Right lobe of liver (tissue), 4 donors: ENCODE measurements at regions not wholly inside any gene's neighbourhood (a gene's known extent, or its start where the extent isn't known, plus 50 kb on each side); places are given as distances from the start of the nearest gene placed in this dataset.

Experiments used
- POLR2A ChIP-seq: fragments of 450-650 bp; IDR thresholded peaks from one replicate; pipeline ENCODE4 v1.6.1; 2017; ENCODE audit warnings: antibody characterized with exemption, mild to moderate bottlenecking
- TF ChIP-seq, protein P1 (sequence below), 4 donors: fragments of 200-600 bp in 3 of 4; fragments of 450-650 bp in 1 of 4; IDR thresholded peaks; one replicate each; pipeline versions ENCODE4 v1.5.1 to v1.8.0; 2016 to 2022; ENCODE audit warnings: antibody characterized with exemption in 4 of 4, mild to moderate bottlenecking in 2 of 4
- donor health status: DM: no; HTN: no; CAD: no.
- donor health status: DM: no; HTN: no; CAD: no.
- donor health status: DM: no; HTN: yes; CAD: no.

GRCh38 chr15:69518806-69519205 is 66.2 kb downstream of the RPLP1 start:
- TF ChIP-seq, protein P1, sequence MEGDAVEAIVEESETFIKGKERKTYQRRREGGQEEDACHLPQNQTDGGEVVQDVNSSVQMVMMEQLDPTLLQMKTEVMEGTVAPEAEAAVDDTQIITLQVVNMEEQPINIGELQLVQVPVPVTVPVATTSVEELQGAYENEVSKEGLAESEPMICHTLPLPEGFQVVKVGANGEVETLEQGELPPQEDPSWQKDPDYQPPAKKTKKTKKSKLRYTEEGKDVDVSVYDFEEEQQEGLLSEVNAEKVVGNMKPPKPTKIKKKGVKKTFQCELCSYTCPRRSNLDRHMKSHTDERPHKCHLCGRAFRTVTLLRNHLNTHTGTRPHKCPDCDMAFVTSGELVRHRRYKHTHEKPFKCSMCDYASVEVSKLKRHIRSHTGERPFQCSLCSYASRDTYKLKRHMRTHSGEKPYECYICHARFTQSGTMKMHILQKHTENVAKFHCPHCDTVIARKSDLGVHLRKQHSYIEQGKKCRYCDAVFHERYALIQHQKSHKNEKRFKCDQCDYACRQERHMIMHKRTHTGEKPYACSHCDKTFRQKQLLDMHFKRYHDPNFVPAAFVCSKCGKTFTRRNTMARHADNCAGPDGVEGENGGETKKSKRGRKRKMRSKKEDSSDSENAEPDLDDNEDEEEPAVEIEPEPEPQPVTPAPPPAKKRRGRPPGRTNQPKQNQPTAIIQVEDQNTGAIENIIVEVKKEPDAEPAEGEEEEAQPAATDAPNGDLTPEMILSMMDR (IDR thresholded peaks at IDR 0.05), result no peak
- no peak for TF ChIP-seq POLR2A
